ENCODE measurements at regions not wholly inside any gene's neighbourhood (a gene's known extent, or its start where the extent isn't known, plus 50 kb on each side); places are given as distances from the start of the nearest gene placed in this dataset.

DNA sequence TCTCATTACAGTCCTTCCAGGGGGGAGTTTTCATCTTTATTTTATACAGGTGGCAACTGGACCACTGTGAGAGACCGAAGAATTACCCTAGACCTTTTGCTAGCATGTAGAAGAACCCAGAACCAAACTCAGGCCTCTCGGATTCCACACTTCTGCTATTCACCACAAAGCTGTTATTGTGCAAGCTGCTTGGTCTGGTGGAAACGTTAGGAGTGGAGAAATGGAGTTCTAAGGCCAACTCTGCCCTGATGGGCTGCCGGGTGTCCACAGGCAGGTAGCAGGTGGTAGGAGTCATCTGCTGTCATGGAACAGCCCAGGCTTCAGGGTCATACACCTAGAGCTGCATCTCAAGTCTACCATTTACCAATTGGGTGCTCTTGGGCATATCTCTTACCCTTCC lies 218.8 kb downstream of the BCL11A start:
- TF ChIP-seq, protein P1, sequence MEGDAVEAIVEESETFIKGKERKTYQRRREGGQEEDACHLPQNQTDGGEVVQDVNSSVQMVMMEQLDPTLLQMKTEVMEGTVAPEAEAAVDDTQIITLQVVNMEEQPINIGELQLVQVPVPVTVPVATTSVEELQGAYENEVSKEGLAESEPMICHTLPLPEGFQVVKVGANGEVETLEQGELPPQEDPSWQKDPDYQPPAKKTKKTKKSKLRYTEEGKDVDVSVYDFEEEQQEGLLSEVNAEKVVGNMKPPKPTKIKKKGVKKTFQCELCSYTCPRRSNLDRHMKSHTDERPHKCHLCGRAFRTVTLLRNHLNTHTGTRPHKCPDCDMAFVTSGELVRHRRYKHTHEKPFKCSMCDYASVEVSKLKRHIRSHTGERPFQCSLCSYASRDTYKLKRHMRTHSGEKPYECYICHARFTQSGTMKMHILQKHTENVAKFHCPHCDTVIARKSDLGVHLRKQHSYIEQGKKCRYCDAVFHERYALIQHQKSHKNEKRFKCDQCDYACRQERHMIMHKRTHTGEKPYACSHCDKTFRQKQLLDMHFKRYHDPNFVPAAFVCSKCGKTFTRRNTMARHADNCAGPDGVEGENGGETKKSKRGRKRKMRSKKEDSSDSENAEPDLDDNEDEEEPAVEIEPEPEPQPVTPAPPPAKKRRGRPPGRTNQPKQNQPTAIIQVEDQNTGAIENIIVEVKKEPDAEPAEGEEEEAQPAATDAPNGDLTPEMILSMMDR (IDR thresholded peaks at IDR 0.05): no peak
- DNase-seq (no peak), ATAC-seq (no peak)
- Histone ChIP-seq H3K9me3 (no peaks in the 10 kb centered on the region), H3K36me3 (ENCODE audit: low read depth) (no peaks in the 10 kb centered on the region), H3K4me1 (ENCODE audit: low read depth) (no peaks in the 10 kb centered on the region), H3K4me3 (no peak overlapping the region)
- intact Hi-C loops (cut with DNase I, micrococcal nuclease): no loop called here

- TF ChIP-seq, protein P1 (IDR thresholded peaks at IDR 0.05): no peak
- no peaks in the 10 kb centered on the region for H3K9me3 ChIP-seq
- H3K4me3 ChIP-seq: no peak overlapping the region
- no peaks in the 10 kb centered on the region for H3K36me3 ChIP-seq (ENCODE audit: low read depth)
- intact Hi-C loops (cut with DNase I, micrococcal nuclease): no loop called here
- ATAC-seq (no peak), DNase-seq (no peak)
- no peaks in the 10 kb centered on the region for H3K4me1 ChIP-seq (ENCODE audit: low read depth)
Measured at GRCh38 chr2:60333264-60333663, 220.2 kb downstream of the BCL11A start.

DNA sequence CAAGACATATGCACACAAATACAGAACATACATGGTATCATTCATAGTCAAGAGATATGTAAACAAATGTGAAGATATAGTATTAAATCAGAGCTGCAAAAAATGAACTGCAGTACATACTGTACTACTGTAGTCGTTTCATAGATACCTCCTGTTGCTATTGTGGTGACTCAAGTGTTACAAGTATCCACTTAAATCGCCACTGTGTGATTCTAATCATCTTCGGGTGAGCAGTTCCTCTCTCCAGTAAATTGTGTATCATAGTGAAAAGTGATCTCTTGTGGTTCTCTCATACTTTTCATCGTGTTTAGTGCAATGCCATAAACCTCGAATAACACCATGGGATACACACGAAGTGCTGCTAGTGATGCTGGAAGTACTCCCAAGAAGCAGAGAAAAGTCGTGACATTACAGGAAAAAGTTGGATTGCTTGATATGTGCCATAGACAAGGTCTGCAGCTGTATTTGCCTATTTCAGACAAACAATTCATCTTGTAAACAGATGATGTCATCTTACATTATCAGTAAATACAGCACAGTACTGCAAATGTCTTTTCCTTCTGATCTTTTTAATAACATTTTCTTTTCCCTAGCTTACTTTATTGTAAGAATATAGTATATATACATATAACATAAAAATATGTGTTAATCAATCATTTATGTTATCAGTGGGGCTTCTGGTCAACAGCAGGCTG lies 222.2 kb downstream of the BCL11A start:
- TF ChIP-seq, protein P1 (IDR thresholded peaks at IDR 0.05): no peak
- ATAC-seq (no peak), DNase-seq (no peak)
- Histone ChIP-seq H3K4me3 (no peak overlapping the region), H3K9me3 (no peaks in the 10 kb centered on the region), H3K4me1 (ENCODE audit: low read depth) (no peaks in the 10 kb centered on the region), H3K36me3 (ENCODE audit: low read depth) (no peaks in the 10 kb centered on the region)
- intact Hi-C loops (cut with DNase I, micrococcal nuclease): no loop called here

- no peak for ATAC-seq
- no peak overlapping the region for H3K4me3 ChIP-seq
- no peak for DNase-seq
- peaks cover 4% of the 10 kb centered on the region for H3K9me3 ChIP-seq
- TF ChIP-seq, protein P1 (IDR thresholded peaks at IDR 0.05): no peak
- intact Hi-C loops (cut with DNase I, micrococcal nuclease): no loop called here
- no peaks in the 10 kb centered on the region for H3K36me3 ChIP-seq (ENCODE audit: low read depth)
- H3K4me1 ChIP-seq (ENCODE audit: low read depth): no peaks in the 10 kb centered on the region
Measured at GRCh38 chr2:60329225-60329624, 224.2 kb downstream of the BCL11A start.

GRCh38 chr2:60324536-60324935 lies 228.9 kb downstream of the BCL11A start:
- peaks cover 4% of the 10 kb centered on the region for H3K9me3 ChIP-seq
- ATAC-seq (no peak), DNase-seq (no peak)
- H3K36me3 ChIP-seq (ENCODE audit: low read depth): no peaks in the 10 kb centered on the region
- no peak overlapping the region for H3K4me3 ChIP-seq
- intact Hi-C loops (cut with DNase I, micrococcal nuclease): no loop called here
- no peaks in the 10 kb centered on the region for H3K4me1 ChIP-seq (ENCODE audit: low read depth)
- TF ChIP-seq, protein P1 (IDR thresholded peaks at IDR 0.05): no peak

DNA sequence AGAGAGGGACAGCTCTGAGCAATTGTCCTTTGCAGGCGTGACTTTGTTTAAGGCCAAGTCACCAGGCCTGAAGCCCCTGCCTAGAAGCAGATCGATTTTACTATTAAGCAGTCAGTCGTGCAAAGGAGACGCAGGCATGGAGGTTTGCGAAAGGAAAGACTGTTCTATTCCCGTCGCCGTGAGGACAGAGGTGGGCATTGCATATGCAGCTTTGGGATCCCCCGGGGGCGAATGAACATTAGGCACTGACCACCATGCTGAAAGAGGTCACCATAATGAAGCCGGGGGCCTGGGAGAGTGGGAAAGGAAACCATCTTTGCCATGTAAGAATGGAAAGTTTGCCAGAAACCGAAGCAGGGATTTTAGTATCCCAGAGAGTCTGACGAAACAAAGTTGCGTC lies 231.6 kb downstream of the BCL11A start:
- DNase-seq (no peak), ATAC-seq (no peak)
- TF ChIP-seq, protein P1 (IDR thresholded peaks at IDR 0.05): no peak
- Histone ChIP-seq H3K9me3 (peaks cover 4% of the 10 kb centered on the region), H3K4me3 (no peak overlapping the region), H3K36me3 (ENCODE audit: low read depth) (no peaks in the 10 kb centered on the region), H3K4me1 (ENCODE audit: low read depth) (no peaks in the 10 kb centered on the region)
- intact Hi-C loops (cut with DNase I, micrococcal nuclease): no loop called here
